Loucy (cell line): ENCODE measurements at regions not wholly inside any gene's neighbourhood (a gene's known extent, or its start where the extent isn't known, plus 50 kb on each side); places are given as distances from the start of the nearest gene placed in this dataset.

Experiments used
- EZH2phosphoT487 ChIP-seq: fragments of 200-600 bp; IDR thresholded peaks from 2 replicates; pipeline ENCODE4 v1.6.1; 2018; ENCODE audit warnings: antibody characterized with exemption, mild to moderate bottlenecking, moderate library complexity, borderline replicate concordance
- TF ChIP-seq, protein P1 (sequence below): fragments of 200-600 bp; sonication (generic); conservative IDR thresholded peaks from 2 replicates; pipeline ENCODE4 v1.5.1; 2014; ENCODE audit warnings: mild to moderate bottlenecking, antibody characterized with exemption, low read length

DNA sequence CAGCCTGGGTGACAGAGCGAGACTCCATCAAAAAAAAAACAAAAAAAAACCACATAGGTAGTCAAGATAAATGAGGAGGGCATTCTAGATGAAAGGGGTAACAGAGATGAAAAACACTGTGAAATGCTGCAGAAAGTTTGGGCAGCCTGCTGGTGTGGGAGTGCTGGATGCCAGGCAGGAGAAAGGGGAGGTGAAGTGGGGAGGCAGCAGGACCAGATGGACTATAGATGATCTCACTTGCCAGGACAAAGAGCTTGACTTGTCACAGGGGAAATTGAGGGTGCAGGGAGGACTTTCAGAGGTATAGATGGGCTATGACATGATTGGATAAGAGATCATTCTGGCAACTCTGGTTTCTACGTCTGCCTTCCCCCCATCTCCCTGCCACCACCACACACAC, 519.7 kb upstream of the ZFP42 start:
- TF ChIP-seq, protein P1, sequence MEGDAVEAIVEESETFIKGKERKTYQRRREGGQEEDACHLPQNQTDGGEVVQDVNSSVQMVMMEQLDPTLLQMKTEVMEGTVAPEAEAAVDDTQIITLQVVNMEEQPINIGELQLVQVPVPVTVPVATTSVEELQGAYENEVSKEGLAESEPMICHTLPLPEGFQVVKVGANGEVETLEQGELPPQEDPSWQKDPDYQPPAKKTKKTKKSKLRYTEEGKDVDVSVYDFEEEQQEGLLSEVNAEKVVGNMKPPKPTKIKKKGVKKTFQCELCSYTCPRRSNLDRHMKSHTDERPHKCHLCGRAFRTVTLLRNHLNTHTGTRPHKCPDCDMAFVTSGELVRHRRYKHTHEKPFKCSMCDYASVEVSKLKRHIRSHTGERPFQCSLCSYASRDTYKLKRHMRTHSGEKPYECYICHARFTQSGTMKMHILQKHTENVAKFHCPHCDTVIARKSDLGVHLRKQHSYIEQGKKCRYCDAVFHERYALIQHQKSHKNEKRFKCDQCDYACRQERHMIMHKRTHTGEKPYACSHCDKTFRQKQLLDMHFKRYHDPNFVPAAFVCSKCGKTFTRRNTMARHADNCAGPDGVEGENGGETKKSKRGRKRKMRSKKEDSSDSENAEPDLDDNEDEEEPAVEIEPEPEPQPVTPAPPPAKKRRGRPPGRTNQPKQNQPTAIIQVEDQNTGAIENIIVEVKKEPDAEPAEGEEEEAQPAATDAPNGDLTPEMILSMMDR, result no peak
- no peak for TF ChIP-seq EZH2phosphoT487
